ENCODE measurements at regions not wholly inside any gene's neighbourhood (a gene's known extent, or its start where the extent isn't known, plus 50 kb on each side); places are given as distances from the start of the nearest gene placed in this dataset.

DNA sequence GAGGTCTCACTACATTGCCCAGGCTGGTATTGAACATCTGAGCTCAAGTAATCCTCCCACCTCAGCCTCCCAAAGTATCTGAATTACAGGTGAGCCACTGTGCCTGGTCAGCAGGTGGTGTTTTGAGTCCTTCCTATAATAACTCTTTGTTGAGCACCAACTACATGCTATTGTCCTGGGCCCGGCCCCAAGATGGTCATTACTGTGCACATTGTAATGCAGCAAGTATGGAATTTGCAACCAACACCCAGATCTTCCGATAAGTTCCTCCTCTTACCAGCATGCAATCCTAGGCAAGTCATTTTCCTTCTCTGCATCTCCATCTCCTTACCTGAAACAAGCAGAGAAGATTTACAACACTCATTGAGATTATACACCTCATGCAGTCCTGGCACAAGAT is 510.3 kb upstream of the KLF4 start:
- TF ChIP-seq, protein P1, sequence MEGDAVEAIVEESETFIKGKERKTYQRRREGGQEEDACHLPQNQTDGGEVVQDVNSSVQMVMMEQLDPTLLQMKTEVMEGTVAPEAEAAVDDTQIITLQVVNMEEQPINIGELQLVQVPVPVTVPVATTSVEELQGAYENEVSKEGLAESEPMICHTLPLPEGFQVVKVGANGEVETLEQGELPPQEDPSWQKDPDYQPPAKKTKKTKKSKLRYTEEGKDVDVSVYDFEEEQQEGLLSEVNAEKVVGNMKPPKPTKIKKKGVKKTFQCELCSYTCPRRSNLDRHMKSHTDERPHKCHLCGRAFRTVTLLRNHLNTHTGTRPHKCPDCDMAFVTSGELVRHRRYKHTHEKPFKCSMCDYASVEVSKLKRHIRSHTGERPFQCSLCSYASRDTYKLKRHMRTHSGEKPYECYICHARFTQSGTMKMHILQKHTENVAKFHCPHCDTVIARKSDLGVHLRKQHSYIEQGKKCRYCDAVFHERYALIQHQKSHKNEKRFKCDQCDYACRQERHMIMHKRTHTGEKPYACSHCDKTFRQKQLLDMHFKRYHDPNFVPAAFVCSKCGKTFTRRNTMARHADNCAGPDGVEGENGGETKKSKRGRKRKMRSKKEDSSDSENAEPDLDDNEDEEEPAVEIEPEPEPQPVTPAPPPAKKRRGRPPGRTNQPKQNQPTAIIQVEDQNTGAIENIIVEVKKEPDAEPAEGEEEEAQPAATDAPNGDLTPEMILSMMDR (IDR thresholded peaks at IDR 0.05), result no peak
- no peak for TF ChIP-seq POLR2A (IDR thresholded peaks at IDR 0.05)

Data from adrenal gland (tissue), 5 donors.